Stimulated activated naive CD8-positive, alpha-beta T cell treated with anti-CD3 and anti-CD28 coated beads, Interleukin-15, amount 100 ng/mL, for 72 hours (primary cell): ENCODE measurements at regions not wholly inside any gene's neighbourhood (a gene's known extent, or its start where the extent isn't known, plus 50 kb on each side); places are given as distances from the start of the nearest gene placed in this dataset.

ENCODE experiments used
- ATAC-seq: fragments of 150-1000 bp; cut with Tn5 transposase; 2 replicates; pipeline ENCODE4 v1.10.0; 2021; ENCODE audit warnings: mild to moderate bottlenecking, moderate library complexity
- DNase-seq, 2 donors: peaks; one replicate each; pipeline ENCODE4 v3.0.0; 2021 to 2022
- H3K27ac Mint-ChIP-seq, 2 donors: one replicate each; pipeline ENCODE4 v1.8.0; 2022; ENCODE audit warnings: mild to moderate bottlenecking in 2 of 2, mixed read lengths in 2 of 2, moderate library complexity in 2 of 2
- H3K27me3 Mint-ChIP-seq: one replicate; pipeline ENCODE4 v1.8.0; 2022; ENCODE audit warnings: mixed read lengths
- H3K4me1 Mint-ChIP-seq: one replicate; pipeline ENCODE4 v1.8.0; 2022; ENCODE audit warnings: mild to moderate bottlenecking, mixed read lengths
- H3K4me3 Mint-ChIP-seq, 2 donors: one replicate each; pipeline ENCODE4 v1.8.0; 2022; ENCODE audit warnings: mild to moderate bottlenecking in 2 of 2, mixed read lengths in 2 of 2, moderate library complexity in 1 of 2
- H3K9me3 Mint-ChIP-seq, 2 donors: one replicate each; pipeline ENCODE4 v1.8.0; 2022; ENCODE audit warnings: mixed read lengths in 2 of 2

DNA sequence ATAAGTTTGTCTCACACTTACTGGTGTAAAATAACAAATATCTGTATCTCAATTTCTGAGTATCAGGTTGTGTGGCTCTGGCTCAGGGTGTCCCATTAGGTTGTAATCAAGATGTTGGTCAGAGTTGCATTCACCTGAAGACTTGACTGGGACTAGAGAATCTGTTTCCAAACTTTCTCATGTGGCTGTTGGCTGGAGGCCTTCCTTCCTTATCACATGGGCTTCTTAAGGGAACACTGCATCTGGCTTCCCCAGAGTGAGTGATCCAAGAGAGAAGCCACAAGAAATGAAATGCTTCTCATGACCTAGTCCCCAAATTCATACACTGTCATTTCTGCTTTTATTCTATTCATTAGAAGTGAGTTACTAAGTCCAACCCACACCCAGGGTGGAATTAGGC is 568.4 kb upstream of the CAMK1G start:
- DNase-seq: no peak
- no peak for ATAC-seq
- Mint-ChIP-seq H3K27me3 (peaks cover under 1% of the 10 kb centered on the region), H3K4me3 (no peak overlapping the region), H3K9me3 (peaks cover 5 to 13% of the 10 kb centered on the region in 2 donors), H3K4me1 (no peaks in the 10 kb centered on the region), H3K27ac (no peak overlapping the region)

DNA sequence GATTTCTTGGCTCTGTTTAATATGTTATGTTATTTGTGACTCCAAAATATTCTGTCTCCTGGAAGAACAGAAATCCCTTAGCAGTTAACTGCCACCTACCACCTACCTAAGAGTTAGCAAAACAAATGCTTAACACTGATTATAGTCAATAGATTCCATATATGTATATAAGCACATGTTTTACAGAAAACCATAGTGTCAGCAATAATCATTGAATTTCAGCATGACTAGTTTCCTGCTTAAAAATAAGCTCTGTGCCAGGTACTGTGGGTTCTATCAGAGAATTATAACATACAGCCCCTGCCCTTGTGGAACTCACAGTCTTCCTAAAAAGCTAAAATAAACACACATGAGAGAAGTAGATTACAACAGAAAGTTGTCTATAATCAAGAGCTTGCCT is 561.9 kb upstream of the CAMK1G start:
- Mint-ChIP-seq H3K27ac (peak overlapping the region in 1 of 2 donors; percentile 2), H3K4me1 (no peaks in the 10 kb centered on the region), H3K9me3 (peaks cover 5 to 23% of the 10 kb centered on the region in 2 donors), H3K4me3 (no peak overlapping the region), H3K27me3 (peaks cover 7% of the 10 kb centered on the region)
- no peak for DNase-seq
- no peak for ATAC-seq

DNA sequence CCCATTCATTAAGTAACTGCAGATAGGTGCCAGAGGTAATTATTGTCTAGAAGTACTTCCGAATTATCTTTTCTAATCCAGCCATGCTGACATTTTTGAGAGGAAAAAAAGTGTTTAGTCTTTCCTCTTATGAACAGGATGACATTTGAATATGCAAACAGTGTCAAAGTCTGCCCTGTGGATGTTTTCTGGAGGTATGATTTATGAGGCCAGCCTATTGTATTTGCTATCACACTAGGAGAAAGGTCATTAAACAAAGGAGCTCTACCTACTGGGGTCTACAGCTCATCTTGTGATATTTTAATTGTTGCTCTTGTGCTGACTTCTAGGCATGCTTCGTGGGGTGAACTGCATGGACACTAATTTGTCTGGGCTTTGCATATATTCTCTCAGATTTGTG is 559.7 kb upstream of the CAMK1G start:
- Mint-ChIP-seq H3K27ac (no peak overlapping the region), H3K4me1 (no peaks in the 10 kb centered on the region), H3K4me3 (no peak overlapping the region), H3K27me3 (peaks cover 7% of the 10 kb centered on the region), H3K9me3 (peaks cover 11 to 23% of the 10 kb centered on the region in 2 donors)
- ATAC-seq (no peak), DNase-seq (no peak)

DNA sequence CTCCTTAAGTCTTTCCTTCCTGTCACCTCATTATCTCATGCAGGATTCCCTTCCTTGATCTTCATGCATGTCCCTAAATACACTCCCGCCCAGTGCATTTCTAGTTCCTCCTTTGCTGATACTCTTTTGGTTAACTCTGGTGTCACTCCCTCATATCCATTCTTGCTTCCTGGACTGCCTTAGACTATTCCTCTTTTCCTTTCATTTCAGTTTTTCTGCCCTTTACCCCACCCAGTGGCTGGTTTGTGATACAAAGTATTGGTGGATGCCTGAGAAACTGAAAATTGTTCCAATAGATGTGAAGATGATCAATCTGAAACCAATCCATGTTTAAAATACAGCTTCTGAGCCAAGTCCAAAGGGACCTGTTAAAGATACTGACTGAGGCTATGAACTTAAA is 553.8 kb upstream of the CAMK1G start:
- Mint-ChIP-seq H3K9me3 (peaks cover 0 to 10% of the 10 kb centered on the region in 2 donors), H3K4me3 (no peak overlapping the region)
- no peak for ATAC-seq

DNA sequence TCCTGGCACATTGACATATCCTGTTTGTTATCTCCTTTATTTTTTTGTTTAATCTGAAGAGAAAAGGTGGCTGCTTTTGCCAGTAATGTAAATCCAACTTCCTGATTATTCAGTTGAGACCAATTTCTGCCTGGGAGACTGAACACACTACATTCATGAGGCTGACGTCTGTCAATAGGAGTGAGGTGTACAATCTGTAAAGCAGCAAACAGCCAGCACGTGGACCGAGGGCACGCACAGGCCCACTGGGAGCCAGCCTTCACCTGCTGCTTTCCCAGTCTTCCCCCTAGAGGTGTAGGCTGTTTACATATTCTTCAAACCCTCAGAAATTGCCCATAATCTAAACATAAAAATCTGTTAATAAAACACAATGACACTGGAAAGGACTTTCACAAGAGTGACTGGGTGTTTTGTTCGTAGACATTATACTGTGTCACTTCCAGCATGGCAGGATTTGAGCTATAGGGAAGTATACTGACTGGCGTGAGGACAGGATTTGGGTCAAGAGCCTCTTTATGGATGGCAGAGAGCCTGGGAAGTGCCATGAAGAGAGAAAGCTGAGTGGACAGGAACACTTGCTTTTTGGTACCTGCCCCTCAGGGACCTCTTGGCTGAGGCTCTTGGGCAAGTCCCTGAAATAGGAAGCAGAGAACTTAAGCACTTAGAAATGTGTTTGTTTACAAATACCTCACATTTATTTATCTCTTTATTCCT is 552.9 kb upstream of the CAMK1G start:
- no peak for DNase-seq
- peaks cover 0 to 10% of the 10 kb centered on the region in 2 donors for H3K9me3 Mint-ChIP-seq
- H3K27me3 Mint-ChIP-seq: peaks cover 13% of the 10 kb centered on the region
- H3K4me3 Mint-ChIP-seq: no peak overlapping the region
- H3K27ac Mint-ChIP-seq: no peak overlapping the region
- ATAC-seq: no peak
- H3K4me1 Mint-ChIP-seq: no peaks in the 10 kb centered on the region

More for the DNA sequence above, 553.8 kb upstream of the CAMK1G start:
- peaks cover 13% of the 10 kb centered on the region for H3K27me3 Mint-ChIP-seq
- no peak for DNase-seq
- no peak overlapping the region for H3K27ac Mint-ChIP-seq
- no peaks in the 10 kb centered on the region for H3K4me1 Mint-ChIP-seq

DNA sequence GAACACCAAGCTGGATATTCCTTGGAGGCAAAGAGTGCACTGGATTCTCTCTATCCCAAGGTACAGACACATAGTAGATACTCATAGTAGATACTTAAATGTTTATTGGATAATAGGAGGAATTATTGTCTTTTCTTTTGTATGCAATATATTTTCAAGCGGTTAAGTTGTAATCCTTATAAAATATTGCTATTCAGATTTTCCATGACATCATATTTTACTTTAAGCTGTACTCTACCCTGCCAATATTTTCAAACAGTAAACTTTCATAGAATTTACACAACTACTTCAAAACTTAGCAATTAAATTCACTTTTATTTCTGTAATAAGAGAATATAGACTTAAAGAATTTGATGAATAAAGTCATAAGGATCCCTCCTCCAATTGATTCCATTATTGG is 546.5 kb upstream of the CAMK1G start:
- Mint-ChIP-seq H3K27me3 (peaks cover 4% of the 10 kb centered on the region), H3K4me1 (no peaks in the 10 kb centered on the region), H3K27ac (no peak overlapping the region), H3K9me3 (peaks cover 0 to 4% of the 10 kb centered on the region in 2 donors), H3K4me3 (no peak overlapping the region)
- DNase-seq (no peak), ATAC-seq (no peak)

DNA sequence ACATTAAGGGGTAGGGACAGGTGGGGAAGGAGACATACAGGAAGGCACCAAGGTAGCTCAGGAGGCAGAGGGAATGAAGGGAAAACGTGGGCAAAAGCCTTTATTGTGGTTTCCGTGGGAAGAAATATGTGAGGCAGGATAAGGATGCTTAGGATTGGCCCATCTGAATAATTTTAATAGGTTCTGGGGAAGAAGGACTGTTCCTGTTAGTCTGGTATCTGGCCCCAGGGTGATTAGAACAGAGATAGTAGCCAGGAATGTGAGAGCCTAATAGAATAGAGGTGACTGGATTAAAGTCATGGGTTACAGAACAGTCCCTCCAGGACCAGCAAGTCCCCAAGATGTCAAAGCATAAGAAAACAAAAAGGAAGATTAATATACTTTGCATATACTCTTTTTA is 545.2 kb upstream of the CAMK1G start:
- H3K27me3 Mint-ChIP-seq: peaks cover 8% of the 10 kb centered on the region
- H3K27ac Mint-ChIP-seq: no peak overlapping the region
- DNase-seq: no peak
- no peaks in the 10 kb centered on the region for H3K4me1 Mint-ChIP-seq
- H3K4me3 Mint-ChIP-seq: no peak overlapping the region
- H3K9me3 Mint-ChIP-seq: no peaks in the 10 kb centered on the region
- ATAC-seq: no peak

DNA sequence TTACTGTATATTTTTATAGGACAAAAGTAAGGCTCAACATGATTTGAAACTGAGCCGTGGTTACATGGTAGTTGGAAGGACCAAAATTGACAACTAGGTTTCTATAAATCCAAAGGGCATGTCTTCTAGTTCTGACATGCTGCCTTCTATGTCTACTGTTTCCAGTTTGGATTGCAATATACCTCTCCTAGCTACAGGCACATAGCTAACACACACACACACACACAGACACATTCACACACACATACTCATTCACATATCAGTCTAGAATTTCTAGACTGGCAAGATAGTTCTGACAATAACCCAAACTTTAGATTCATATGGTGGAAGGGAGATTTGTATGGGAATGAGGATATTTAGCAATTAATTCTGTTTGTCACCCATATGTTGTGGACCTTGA is 544.8 kb upstream of the CAMK1G start:
- no peak overlapping the region for H3K4me3 Mint-ChIP-seq
- no peak for ATAC-seq
- no peak overlapping the region for H3K27ac Mint-ChIP-seq
- H3K9me3 Mint-ChIP-seq: no peaks in the 10 kb centered on the region
- no peak for DNase-seq
- no peaks in the 10 kb centered on the region for H3K4me1 Mint-ChIP-seq
- peaks cover 8% of the 10 kb centered on the region for H3K27me3 Mint-ChIP-seq

DNA sequence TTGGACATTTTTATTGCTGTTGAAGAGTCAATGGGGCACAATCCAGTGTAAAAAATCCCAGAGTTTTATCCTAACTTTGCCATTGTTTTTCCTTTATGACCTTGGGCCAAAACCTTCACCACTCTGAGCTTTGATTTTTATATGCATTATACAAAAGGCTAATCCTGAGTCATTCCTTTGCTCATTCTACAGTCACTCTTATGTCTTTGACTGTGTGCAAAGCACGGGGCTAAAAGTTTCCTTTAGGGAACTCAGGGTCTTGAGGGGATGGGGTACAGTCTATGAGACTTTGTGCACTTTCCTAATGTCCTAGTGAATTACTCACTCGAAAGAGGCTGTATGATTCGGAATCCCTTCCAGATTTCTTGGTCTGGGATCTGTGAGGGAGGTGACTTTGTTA is 543.2 kb upstream of the CAMK1G start:
- Mint-ChIP-seq H3K4me3 (no peak overlapping the region), H3K27ac (no peak overlapping the region), H3K27me3 (peaks cover 8% of the 10 kb centered on the region), H3K9me3 (no peaks in the 10 kb centered on the region), H3K4me1 (no peaks in the 10 kb centered on the region)
- DNase-seq: no peak
- ATAC-seq: no peak

DNA sequence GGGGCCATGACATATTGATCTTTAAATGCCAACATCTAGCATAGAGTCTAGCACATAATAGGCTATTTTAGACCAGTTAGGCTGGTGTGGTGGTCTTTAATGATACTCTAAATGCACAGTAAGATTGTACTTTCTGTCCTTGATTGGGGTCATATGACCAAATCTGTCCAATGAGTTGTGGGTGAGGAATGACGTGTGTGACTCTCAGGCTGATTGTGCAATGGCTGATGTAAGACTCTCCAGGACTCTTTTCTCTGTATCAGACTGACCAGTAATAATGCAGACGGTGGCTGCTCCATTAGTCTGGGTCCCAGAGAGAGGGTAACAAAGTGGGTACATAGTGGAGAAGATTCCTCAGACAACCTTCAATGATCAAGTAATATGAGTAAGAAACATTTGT is 541.6 kb upstream of the CAMK1G start:
- DNase-seq (no peak), ATAC-seq (no peak)
- H3K4me1 Mint-ChIP-seq: no peaks in the 10 kb centered on the region
- no peaks in the 10 kb centered on the region for H3K9me3 Mint-ChIP-seq
- no peak overlapping the region for H3K4me3 Mint-ChIP-seq
- no peak overlapping the region for H3K27ac Mint-ChIP-seq
- peaks cover 8% of the 10 kb centered on the region for H3K27me3 Mint-ChIP-seq

DNA sequence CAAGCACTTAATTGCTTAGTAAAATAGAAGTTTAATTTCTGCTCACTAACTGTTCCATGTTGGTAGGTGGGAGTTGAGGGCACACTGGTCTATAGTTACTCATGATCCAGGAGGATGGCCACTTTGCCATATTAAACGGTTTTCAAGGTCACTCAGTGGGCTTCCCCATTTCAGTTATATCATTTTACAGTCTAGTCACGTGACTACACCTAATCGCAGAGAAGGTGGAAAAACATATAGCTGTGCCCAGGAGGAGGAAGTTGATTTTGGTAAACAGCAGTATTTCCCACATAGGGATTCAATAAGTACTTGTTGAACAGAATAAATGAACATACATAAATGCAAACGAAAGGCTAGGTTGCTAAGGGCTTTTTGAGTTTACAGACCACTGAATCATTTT is 541.1 kb upstream of the CAMK1G start:
- DNase-seq (no peak), ATAC-seq (no peak)
- H3K27ac Mint-ChIP-seq: no peak overlapping the region
- no peaks in the 10 kb centered on the region for H3K4me1 Mint-ChIP-seq
- H3K27me3 Mint-ChIP-seq: peaks cover 8% of the 10 kb centered on the region
- H3K9me3 Mint-ChIP-seq: no peaks in the 10 kb centered on the region
- no peak overlapping the region for H3K4me3 Mint-ChIP-seq

DNA sequence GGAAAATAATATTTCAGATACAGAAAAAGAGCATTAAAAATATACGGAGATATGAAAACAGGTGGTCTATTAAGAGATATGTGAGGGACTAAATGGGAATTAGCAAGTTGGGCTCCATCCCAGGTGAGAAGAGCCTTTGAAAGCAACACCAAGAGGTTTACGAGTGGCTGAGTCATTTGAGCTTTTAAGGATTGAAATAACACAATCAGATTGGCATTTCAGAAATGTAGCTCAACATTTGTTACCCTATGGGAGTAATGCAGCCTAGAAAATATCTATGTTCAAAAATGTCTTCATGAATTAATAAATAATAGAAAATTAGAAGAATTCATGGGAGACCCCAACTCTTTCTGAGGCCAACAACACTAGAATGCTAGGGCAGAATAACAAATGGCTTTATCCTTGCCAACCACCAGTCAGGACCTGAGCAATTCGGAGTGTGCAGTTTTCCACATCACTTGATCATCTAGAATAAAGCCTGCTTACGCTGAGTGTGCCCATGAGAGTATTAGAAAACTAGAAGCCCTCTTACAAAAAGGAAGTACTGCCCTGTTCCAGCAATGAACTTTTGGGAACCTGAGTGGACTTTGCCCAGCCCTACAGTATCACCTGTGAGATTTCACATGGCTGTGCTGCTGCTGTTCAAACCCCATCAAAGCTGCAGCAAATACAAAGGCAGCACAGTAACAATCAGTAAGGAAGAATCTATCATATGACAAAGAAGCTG is 538.0 kb upstream of the CAMK1G start:
- ATAC-seq (no peak), DNase-seq (no peak)
- Mint-ChIP-seq H3K27me3 (peaks cover 8% of the 10 kb centered on the region), H3K4me3 (no peak overlapping the region), H3K27ac (no peak overlapping the region), H3K9me3 (no peaks in the 10 kb centered on the region), H3K4me1 (no peaks in the 10 kb centered on the region)

DNA sequence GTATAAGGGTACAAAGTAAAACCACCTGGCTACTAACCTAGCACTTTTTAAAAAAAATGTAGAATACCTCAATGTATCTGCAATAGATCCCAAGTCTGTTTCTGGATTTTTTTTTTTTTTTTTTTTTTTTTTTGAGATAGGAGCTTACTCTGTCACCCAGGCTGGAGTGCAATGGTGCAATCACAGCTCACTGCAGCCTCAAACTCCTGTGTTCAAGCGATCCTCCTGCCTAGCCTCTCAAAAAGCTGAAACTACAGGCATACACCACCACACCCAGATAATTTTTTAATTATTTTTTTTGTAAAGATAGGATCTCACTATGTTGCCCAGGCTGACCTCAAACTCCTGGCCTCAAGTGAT is 537.5 kb upstream of the CAMK1G start:
- Mint-ChIP-seq H3K4me3 (no peak overlapping the region), H3K27me3 (peaks cover 8% of the 10 kb centered on the region), H3K9me3 (no peaks in the 10 kb centered on the region), H3K27ac (no peak overlapping the region), H3K4me1 (no peaks in the 10 kb centered on the region)
- DNase-seq (no peak), ATAC-seq (no peak)

DNA sequence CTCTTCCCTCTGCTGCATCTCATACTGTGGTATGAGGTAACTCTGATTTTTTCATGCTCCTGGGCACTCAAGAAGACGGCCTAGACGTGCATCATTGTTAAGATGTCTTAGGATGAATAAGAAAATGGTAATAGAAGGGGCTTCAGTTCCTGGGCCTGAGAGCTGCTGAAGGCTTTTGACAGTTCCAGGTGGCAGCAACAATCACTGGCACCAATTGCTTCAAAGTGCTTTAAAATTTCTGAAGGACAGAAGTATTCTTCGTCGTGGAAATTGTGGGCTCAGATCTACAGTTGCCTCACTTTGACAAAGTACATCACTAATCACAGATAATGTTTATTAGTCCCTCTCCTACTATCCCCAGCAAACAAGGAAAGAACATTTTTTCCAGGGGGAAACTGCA is 536.6 kb upstream of the CAMK1G start:
- Mint-ChIP-seq H3K4me3 (no peak overlapping the region), H3K27me3 (peaks cover 8% of the 10 kb centered on the region), H3K4me1 (no peaks in the 10 kb centered on the region), H3K27ac (no peak overlapping the region), H3K9me3 (peaks cover 0 to 3% of the 10 kb centered on the region in 2 donors)
- DNase-seq (no peak), ATAC-seq (no peak)

DNA sequence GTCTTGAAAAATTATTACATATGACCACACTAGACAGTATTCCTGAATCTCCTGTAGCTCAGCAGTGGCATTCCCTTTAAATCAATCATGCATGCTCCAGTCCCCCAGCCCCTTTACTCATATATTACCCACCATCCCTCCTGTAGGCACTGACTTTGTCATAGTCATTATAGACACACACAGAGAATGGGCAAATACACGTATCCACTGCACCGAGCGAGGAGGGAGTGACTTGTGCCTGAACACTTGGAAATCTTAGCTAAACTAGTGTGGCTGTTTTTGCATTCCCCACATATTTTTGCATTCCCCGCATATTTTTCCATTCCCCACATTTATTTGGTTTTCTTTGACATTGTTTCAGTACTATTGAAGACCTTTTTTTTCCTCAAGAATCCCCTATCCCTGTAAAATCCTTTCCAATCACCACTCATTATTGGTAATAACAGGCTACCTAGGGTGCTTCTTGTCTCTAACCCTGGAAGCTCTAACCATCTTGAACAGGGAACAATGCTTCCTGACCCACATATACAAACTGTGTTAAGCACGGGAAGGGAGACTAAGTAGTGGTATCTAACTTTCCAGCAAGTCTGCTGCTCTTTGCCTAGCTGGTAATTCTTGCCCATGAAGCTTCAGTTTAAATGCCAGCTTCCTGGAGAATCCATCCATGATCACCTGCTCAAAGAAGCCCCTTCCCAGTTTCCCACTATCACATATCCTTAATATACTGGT is 534.4 kb upstream of the CAMK1G start:
- no peak overlapping the region for H3K4me3 Mint-ChIP-seq
- H3K27ac Mint-ChIP-seq: no peak overlapping the region
- H3K27me3 Mint-ChIP-seq: peaks cover 9% of the 10 kb centered on the region
- H3K4me1 Mint-ChIP-seq: no peaks in the 10 kb centered on the region
- H3K9me3 Mint-ChIP-seq: peaks cover 6 to 13% of the 10 kb centered on the region in 2 donors
- no peak for ATAC-seq
- DNase-seq: no peak

DNA sequence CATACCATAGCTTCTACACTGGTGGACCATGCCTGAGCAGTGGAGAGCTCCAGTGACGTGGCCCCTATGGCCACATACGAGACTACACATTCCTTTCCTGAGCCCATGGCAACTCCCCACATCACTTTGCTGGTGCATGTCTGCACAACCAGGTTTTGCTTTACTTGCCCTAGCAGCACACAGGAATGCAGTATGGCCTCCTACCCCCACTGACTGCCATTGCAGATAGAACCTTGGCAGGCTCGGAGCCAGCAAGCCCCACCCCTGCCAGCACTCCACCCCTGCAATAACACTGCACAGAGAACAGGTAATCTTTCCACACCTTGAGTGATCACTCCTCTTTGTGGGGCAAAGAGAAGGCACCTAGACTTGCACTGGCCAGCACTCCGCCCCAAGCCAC is 531.9 kb upstream of the CAMK1G start:
- Mint-ChIP-seq H3K27me3 (peaks cover 16% of the 10 kb centered on the region), H3K9me3 (peaks cover 11 to 25% of the 10 kb centered on the region in 2 donors), H3K4me3 (no peak overlapping the region), H3K27ac (no peak overlapping the region), H3K4me1 (no peaks in the 10 kb centered on the region)
- ATAC-seq (no peak), DNase-seq (no peak)
